Mesendoderm (in vitro differentiated cells): ENCODE measurements at regions not wholly inside any gene's neighbourhood (a gene's known extent, or its start where the extent isn't known, plus 50 kb on each side); places are given as distances from the start of the nearest gene placed in this dataset.
"Not testable (repeated sequence)": the region's sequence is repeated elsewhere in the genome, so short reads cannot be mapped to it uniquely, and the experiment has no call there.

Experiments
- DNase-seq: peaks from one replicate; pipeline ENCODE4 v3.0.0; 2013
- H2AK5ac ChIP-seq: 2 replicates; pipeline ENCODE4 v1.6.1; 2013; ENCODE audit warnings: low read length, inconsistent platforms
- H2BK120ac ChIP-seq: 2 replicates; pipeline ENCODE4 v1.6.1; 2013; ENCODE audit warnings: low read depth, mild to moderate bottlenecking, low read length, moderate library complexity, mixed read lengths
- H2BK15ac ChIP-seq: replicated peaks from 2 replicates; pipeline ENCODE4 v1.6.1; 2013; ENCODE audit warnings: low read depth, mild to moderate bottlenecking, moderate library complexity
- H2BK5ac ChIP-seq: 2 replicates; pipeline ENCODE4 v1.6.1; 2013; ENCODE audit warnings: low read length, inconsistent platforms
- H3K18ac ChIP-seq: 2 replicates; pipeline ENCODE4 v1.6.1; 2013; ENCODE audit warnings: mild to moderate bottlenecking, low read length, mixed read lengths
- H3K23ac ChIP-seq: one replicate; pipeline ENCODE4 v1.6.1; 2013; ENCODE audit warnings: low read length
- H3K27ac ChIP-seq: 2 replicates; pipeline ENCODE4 v1.5.1; 2013; ENCODE audit warnings: low read depth, mild to moderate bottlenecking, inconsistent platforms, low read length, moderate library complexity
- H3K27me3 ChIP-seq: 2 replicates; pipeline ENCODE4 v1.6.1; 2013; ENCODE audit warnings: low read length, control low read depth, mild to moderate bottlenecking, inconsistent platforms; ENCODE audit not compliant: insufficient read depth, poor library complexity
- H3K36me3 ChIP-seq: 2 replicates; pipeline ENCODE4 v1.6.1; 2013; ENCODE audit warnings: low read length, inconsistent platforms; ENCODE audit not compliant: control insufficient read depth, insufficient read depth
- H3K4ac ChIP-seq: one replicate; pipeline ENCODE4 v1.6.1; 2013; ENCODE audit warnings: low read depth, mild to moderate bottlenecking, low read length, moderate library complexity
- H3K4me1 ChIP-seq: 2 replicates; pipeline ENCODE4 v1.6.1; 2013; ENCODE audit warnings: low read depth, low read length, inconsistent platforms; ENCODE audit not compliant: control insufficient read depth
- H3K4me2 ChIP-seq: 2 replicates; pipeline ENCODE4 v1.6.1; 2013; ENCODE audit warnings: low read length
- H3K4me3 ChIP-seq: 2 replicates; pipeline ENCODE4 v1.5.1; 2013; ENCODE audit warnings: mild to moderate bottlenecking, low read length
- H3K56ac ChIP-seq: one replicate; pipeline ENCODE4 v1.6.1; 2013; ENCODE audit warnings: low read length
- H3K79me1 ChIP-seq: 2 replicates; pipeline ENCODE4 v1.6.1; 2013; ENCODE audit warnings: low read length, inconsistent platforms
- H3K79me2 ChIP-seq: 2 replicates; pipeline ENCODE4 v1.6.1; 2013; ENCODE audit warnings: mild to moderate bottlenecking, low read length; ENCODE audit not compliant: control insufficient read depth, insufficient read depth
- H3K9ac ChIP-seq: 2 replicates; pipeline ENCODE4 v1.6.1; 2013; ENCODE audit warnings: low read length, inconsistent platforms
- H4K5ac ChIP-seq: one replicate; pipeline ENCODE4 v1.6.1; 2013; ENCODE audit warnings: low read length
- H4K8ac ChIP-seq: one replicate; pipeline ENCODE4 v1.6.1; 2013; ENCODE audit warnings: low read depth, mild to moderate bottlenecking, control low read depth, low read length, moderate library complexity
- WGBS: extraction: QIAGEN DNeasy Blood & Tissue Kit; methylation state at CpG from one replicate; pipeline ENCODE4 v1.1.7; 2013; ENCODE audit warnings: low lambda C conversion rate, missing lambda C conversion rate; ENCODE audit not compliant: insufficient coverage; ENCODE audit errors: extremely low coverage; 5-methylcytosine and 5-hydroxymethylcytosine counted together

GRCh38 chr19:23557381-23557780 lies 129.6 kb downstream of the ZNF675 start:
- Histone ChIP-seq H3K79me2 (no peaks in the 10 kb centered on the region), H3K79me1 (no peaks in the 10 kb centered on the region), H2BK15ac (no peak overlapping the region), H3K4ac (no peak overlapping the region), H3K23ac (no peak overlapping the region), H3K4me3 (no peak overlapping the region), H2BK5ac (no peak overlapping the region), H3K9ac (no peak overlapping the region), H3K4me2 (no peak overlapping the region), H4K8ac (no peak overlapping the region), H4K5ac (no peak overlapping the region), H3K27ac (no peak overlapping the region), H2AK5ac (no peak overlapping the region), H3K27me3 (no peaks in the 10 kb centered on the region), H3K18ac (no peak overlapping the region), H3K56ac (no peak overlapping the region), H2BK120ac (no peak overlapping the region), H3K36me3 (no peaks in the 10 kb centered on the region), H3K4me1 (no peaks in the 10 kb centered on the region)
- WGBS: no CpG with 5 or more reads among the region's 5 CpGs
- DNase-seq: no peak

- Histone ChIP-seq H3K4me3 (no peak overlapping the region), H4K8ac (no peak overlapping the region), H3K27me3 (no peaks in the 10 kb centered on the region), H3K9ac (no peak overlapping the region), H3K79me2 (no peaks in the 10 kb centered on the region), H3K4ac (no peak overlapping the region), H3K18ac (no peak overlapping the region), H3K23ac (no peak overlapping the region), H2BK15ac (no peak overlapping the region), H2BK5ac (no peak overlapping the region), H3K4me1 (no peaks in the 10 kb centered on the region), H2AK5ac (no peak overlapping the region), H3K4me2 (no peak overlapping the region), H3K27ac (no peak overlapping the region), H2BK120ac (no peak overlapping the region), H4K5ac (no peak overlapping the region), H3K56ac (no peak overlapping the region), H3K79me1 (no peaks in the 10 kb centered on the region), H3K36me3 (no peaks in the 10 kb centered on the region)
- WGBS: no CpG with 5 or more reads among the region's 1 CpG
- DNase-seq: no peak
Observed at GRCh38 chr19:23554548-23554947, 132.5 kb downstream of the ZNF675 start.

DNA sequence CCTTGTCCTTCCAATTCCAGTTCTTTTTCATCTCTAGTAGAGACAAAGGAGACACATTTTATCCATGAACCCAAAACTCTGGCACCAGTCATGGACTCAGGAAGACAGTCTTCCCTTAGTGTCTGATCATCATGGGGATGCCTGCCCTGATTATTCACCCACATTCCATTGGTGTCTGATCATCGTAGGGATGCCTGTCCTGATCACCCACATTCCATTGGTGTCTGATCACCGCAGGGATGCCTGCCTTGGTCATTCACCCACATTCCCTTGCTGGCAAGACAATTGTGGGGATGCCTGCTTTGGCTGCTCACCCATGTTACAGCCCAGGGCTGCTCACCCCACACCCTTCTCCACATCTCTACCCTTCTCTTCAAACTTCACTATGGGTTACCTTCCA lies 136.9 kb downstream of the ZNF675 start:
- H3K23ac ChIP-seq, H2AK5ac ChIP-seq, H3K4ac ChIP-seq, H3K79me2 ChIP-seq, H4K5ac ChIP-seq, H3K4me1 ChIP-seq, H3K18ac ChIP-seq, H3K36me3 ChIP-seq, H3K79me1 ChIP-seq, H4K8ac ChIP-seq, H2BK5ac ChIP-seq, H3K27me3 ChIP-seq, H3K56ac ChIP-seq, H3K4me2 ChIP-seq, H3K4me3 ChIP-seq, H2BK15ac ChIP-seq, H2BK120ac ChIP-seq, H3K27ac ChIP-seq, H3K9ac ChIP-seq: not testable (repeated sequence)
- peak; percentile 37 for DNase-seq
- no CpG with 5 or more reads among the region's 2 CpGs for WGBS

- no peak overlapping the region for H3K18ac ChIP-seq
- H3K4me1 ChIP-seq: no peaks in the 10 kb centered on the region
- no CpG with 5 or more reads among the region's 11 CpGs for WGBS
- no peak overlapping the region for H2BK15ac ChIP-seq
- H3K23ac ChIP-seq: no peak overlapping the region
- H3K9ac ChIP-seq: no peak overlapping the region
- no peak overlapping the region for H2BK5ac ChIP-seq
- no peaks in the 10 kb centered on the region for H3K36me3 ChIP-seq
- H3K27me3 ChIP-seq: no peaks in the 10 kb centered on the region
- no peak overlapping the region for H2BK120ac ChIP-seq
- no peak overlapping the region for H3K4ac ChIP-seq
- DNase-seq: no peak
- no peak overlapping the region for H3K4me2 ChIP-seq
- H4K8ac ChIP-seq: no peak overlapping the region
- no peak overlapping the region for H3K27ac ChIP-seq
- no peak overlapping the region for H2AK5ac ChIP-seq
- no peak overlapping the region for H3K56ac ChIP-seq
- no peak overlapping the region for H3K4me3 ChIP-seq
- no peak overlapping the region for H4K5ac ChIP-seq
- no peaks in the 10 kb centered on the region for H3K79me1 ChIP-seq
- H3K79me2 ChIP-seq: no peaks in the 10 kb centered on the region
Observed at GRCh38 chr19:23547816-23548430, 139.1 kb downstream of the ZNF675 start.

DNA sequence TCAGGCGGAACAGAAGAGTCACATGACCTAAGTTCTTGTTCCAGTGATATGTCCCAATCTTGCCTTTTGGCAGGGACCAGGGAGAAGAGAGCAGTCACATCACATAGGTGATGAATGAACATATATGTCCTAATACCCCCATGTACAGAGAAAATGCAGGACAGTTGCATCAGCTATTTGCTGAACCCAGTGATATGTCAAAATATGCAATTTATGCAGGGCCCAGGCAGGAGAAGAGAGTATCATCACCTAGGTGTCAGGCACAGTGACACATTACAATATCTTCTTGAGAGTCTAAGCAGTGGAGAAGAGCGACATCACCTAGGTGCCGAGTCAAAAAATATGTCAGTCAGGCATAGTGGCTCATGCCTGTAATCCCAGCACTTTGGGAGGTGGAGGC lies 139.9 kb downstream of the ZNF675 start:
- Histone ChIP-seq H2AK5ac (no peak overlapping the region), H3K27me3 (no peaks in the 10 kb centered on the region), H4K8ac (no peak overlapping the region), H3K27ac (no peak overlapping the region), H2BK15ac (no peak overlapping the region), H3K36me3 (no peaks in the 10 kb centered on the region), H4K5ac (no peak overlapping the region), H3K56ac (no peak overlapping the region), H2BK120ac (no peak overlapping the region), H2BK5ac (no peak overlapping the region), H3K4ac (no peak overlapping the region), H3K4me1 (no peaks in the 10 kb centered on the region), H3K18ac (no peak overlapping the region), H3K79me1 (no peaks in the 10 kb centered on the region), H3K4me3 (no peak overlapping the region), H3K4me2 (no peak overlapping the region), H3K79me2 (no peaks in the 10 kb centered on the region), H3K9ac (no peak overlapping the region), H3K23ac (no peak overlapping the region)
- no peak for DNase-seq
- WGBS: no CpG with 5 or more reads among the region's 3 CpGs

DNA sequence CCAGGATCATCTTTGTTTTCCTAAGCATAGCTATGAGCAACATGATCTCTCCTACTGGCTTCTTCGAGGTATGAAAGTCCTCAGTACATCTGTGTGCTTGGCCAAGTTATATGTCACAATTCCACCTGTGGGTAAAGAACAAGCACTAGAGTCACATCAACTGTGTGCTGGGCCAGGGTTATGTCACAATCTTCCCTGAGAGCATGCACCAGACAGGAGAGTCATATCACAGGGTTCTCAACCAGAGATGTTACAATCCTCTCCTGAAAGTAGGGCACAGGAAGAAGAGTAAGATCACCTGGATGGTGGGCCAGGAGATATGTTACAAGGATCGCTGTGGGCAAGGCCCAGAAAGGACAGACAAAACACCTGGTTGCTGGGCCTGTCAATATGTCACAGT lies 143.7 kb downstream of the ZNF675 start:
- Histone ChIP-seq H2AK5ac (no peak overlapping the region), H3K79me2 (no peaks in the 10 kb centered on the region), H3K27ac (no peak overlapping the region), H3K4me1 (no peaks in the 10 kb centered on the region), H3K36me3 (no peaks in the 10 kb centered on the region), H3K4me3 (no peak overlapping the region), H3K27me3 (no peaks in the 10 kb centered on the region), H2BK15ac (no peak overlapping the region), H3K23ac (no peak overlapping the region), H2BK5ac (no peak overlapping the region), H3K4me2 (no peak overlapping the region), H3K79me1 (no peaks in the 10 kb centered on the region), H2BK120ac (no peak overlapping the region), H3K56ac (no peak overlapping the region), H4K5ac (no peak overlapping the region), H3K9ac (no peak overlapping the region), H3K4ac (no peak overlapping the region), H3K18ac (no peak overlapping the region), H4K8ac (no peak overlapping the region)
- no CpG with 5 or more reads among the region's 2 CpGs for WGBS
- no peak for DNase-seq
